HG02852 (cell line): ENCODE measurements at regions not wholly inside any gene's neighbourhood (a gene's known extent, or its start where the extent isn't known, plus 50 kb on each side); places are given as distances from the start of the nearest gene placed in this dataset.

Source experiments
- ATAC-seq: cut with Tn5 transposase; IDR thresholded peaks from one replicate; pipeline ENCODE4 v1.9.1; 2021; ENCODE audit warnings: mild to moderate bottlenecking, moderate library complexity; ENCODE audit not compliant: unreplicated experiment

DNA sequence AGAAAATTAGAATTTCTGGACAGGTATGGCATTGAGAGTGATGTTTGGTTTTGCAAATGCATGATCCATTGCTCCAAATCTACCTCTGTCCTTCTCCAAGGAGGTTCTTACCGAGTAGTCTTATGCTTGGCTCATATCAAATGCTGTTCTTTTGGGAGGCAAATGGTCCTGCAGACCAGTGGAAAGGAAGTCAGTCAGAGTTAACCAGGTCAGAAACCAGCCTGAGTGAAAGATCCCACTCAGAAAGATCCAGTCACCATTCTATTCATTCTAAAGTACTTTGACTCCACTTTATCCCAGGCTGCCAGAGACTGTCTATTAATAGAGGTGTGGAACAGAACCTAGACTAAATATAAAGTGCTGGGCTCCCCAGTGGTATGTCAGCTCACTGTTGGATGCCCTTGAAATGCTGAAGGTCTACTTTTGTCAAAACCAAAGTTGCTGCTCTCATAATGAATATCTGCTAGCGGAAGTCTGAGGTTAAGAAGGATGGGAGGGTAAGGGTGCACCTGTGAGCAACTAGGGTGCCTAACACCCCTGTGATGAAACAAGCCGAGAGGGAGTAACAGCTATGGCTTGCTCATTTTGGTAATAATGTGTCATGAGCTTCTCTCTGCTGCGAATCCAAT is 302.2 kb downstream of the ZNF608 start:
- peak; percentile 100 for ATAC-seq

DNA sequence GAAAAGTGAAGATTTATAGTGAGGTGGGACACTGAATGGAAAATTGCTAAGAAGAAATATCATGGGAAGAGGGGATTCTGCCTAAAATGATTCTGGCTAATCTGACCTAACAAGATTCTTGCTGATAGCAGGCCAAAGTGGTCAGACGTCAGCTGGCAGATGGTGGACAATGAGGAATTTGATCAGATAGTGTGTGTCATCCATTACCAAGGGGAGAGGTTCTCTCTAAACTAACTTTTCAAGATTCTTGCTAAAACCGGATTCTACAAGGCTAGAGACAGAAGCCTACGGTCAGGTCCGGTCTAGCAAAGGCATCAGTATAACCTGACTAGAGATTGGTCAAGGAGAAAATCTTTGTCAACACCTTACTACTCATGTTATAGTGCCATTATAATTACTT is 306.0 kb downstream of the ZNF608 start:
- ATAC-seq = no peak

DNA sequence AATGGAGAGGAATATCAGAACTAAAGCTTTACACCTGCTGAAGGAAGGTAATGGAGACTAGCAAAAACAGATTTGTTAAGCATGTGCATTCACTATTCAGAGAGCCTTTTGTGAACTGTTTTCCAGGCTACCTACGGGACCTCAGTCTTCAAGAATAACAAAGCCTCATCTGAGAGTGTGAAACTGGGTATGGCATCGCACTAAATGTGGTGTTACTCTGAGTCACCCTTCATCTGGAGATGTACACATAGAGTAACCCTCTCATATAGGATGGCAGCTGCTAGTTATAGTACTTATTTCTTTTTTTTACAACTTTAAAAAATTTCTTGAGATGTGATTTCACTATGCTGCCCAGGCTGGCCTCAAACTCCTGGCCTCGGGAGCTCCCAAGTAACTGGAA is 306.8 kb downstream of the ZNF608 start:
- ATAC-seq = no peak

DNA sequence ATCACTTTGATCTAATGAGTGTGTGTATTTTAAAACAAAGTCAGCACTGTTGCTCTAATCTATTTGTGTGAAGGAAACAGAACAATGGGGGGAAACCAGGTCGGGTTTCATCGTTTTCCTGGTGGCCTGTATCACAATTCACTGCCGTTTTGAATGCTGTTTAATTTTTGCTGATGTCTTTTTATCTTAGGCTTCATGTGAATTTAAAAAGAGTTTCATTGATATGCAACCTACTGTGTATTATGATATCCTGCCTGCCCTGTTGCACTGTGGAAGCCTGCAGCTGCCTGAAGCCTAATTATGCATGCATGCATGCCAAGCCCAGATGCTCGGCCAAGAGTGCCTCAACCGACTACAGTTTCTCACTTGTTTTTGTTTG is 307.5 kb downstream of the ZNF608 start:
- no peak for ATAC-seq

DNA sequence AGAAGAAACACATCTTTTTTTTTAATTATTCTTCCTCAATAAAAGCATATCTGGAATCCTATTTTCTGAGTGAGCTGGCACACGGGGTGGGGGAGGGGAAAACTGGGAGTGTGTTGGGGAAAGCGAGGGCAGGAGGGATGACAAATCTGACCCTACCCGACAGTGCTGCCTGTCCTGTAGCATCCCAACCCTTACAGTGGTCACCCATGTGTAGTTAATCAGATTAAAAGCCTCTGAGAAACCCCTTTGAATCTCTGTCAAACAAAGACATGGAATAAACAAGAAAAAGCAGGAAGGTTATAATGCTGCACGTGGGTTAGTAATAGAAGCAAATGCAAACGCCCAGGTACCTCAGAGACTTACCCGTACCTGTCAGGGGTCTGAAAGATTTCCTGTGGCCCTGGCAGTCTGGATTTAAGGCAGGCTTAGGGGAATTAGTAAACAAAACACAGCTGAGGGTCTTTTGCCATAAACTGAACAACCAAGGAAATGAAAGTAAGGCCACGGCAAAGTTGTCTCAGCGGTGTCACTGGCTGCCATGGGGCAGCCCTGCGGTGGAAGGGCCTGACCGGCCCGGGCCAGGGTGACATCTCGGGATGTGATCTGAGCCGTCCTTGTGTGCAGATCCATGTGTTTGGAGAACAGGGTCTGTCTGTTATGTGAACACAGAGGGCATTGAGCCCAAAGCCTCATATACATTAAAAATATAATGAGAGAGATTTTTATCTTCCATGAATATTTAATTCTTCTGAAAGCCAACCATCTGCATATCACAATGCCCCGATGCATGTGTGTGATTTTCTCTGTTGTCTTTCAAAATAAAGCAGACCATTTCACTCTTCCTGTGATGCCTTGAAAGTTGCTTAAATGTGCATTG is 308.2 kb downstream of the ZNF608 start:
- no peak for ATAC-seq

DNA sequence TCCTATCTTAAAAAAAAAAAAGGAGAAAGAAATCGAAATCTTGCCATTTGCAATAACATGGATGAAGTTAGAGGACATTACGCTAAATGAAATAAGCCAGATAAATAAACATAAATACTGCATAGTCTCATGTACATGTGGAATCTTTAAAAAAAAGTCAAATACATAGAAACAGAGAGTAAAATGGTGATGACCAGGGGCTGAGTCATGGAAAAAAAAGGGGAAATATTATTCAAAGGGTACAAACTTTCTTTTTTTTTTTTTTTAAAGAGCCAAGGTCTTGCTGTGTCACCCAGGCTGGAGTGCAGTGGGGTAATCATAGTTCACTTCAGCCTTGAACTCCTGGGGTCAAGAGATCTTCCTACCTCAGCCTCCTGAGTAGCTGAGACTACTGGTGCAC is 310.1 kb downstream of the ZNF608 start:
- no peak for ATAC-seq

DNA sequence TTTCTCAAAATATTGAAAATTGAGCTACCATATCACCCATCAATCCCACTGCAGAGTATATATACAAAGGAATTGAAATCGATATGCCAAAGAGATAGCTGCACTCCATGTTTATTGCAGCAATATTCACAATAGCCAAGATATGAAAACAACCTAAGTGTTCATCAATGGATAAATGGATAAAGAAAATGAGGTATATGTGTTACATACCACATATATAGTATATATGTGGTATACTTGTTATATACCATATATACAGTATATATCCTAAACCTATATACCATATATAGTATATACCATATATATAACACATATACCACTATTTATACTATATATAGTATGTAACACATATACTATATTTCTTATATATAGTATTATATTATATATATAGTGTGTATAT is 313.3 kb downstream of the ZNF608 start:
- ATAC-seq = no peak

DNA sequence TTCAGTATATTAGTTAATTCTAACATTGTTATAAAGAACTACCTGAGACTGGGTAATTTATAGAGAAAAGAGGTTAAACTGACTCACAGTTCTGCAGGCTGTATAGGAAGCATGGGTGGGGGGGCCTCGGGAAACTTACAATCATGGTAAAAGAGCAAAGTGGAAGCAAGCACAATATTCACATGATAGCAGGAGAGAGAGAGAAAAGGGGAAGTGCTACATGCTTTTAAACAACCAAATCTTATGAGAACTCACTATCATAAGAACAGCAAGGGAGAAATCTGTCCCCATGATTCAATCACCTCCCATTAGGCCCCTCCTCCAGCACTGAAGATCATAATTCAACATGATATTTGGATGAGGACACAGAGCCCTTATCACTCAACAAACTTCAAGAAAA is 324.9 kb downstream of the ZNF608 start:
- ATAC-seq = no peak

DNA sequence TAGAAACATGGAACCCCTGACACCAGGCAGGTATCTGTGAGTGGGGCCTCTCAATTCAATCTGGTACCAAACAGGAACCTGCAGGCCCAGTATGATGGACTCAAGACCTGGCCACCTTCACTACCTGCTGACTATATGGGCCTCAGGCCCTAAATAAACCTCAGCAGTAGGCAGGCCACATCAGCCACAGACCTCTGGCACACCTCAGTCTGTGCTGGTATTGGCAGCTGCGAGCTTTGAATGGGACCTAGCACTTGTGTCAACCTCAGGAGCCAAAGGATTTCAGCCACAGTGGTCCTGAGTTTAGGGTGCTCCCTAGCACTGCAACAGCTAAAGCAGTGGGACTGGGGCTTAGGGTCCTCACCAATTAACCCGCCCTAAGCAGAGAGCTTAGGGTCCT is 325.5 kb downstream of the ZNF608 start:
- ATAC-seq = no peak

DNA sequence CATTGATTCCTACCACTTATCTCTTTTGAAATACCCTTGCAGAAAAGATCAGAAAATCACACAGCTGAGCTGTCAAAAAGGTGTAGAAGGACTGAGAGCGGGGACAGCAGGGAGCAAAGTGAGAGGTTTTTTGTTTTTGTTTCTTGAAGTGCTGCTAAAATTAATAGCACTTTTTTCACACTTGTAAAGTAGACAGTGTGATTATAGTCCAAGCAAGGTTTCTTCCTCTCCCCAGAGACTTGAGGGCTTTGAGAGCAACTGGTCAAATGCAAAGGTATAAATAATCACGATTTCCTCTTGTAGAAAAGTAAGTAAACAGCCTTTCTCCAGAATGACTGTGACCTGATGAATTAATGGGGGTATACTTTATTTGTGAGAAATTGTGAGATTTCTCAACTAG is 326.9 kb downstream of the ZNF608 start:
- no peak for ATAC-seq

DNA sequence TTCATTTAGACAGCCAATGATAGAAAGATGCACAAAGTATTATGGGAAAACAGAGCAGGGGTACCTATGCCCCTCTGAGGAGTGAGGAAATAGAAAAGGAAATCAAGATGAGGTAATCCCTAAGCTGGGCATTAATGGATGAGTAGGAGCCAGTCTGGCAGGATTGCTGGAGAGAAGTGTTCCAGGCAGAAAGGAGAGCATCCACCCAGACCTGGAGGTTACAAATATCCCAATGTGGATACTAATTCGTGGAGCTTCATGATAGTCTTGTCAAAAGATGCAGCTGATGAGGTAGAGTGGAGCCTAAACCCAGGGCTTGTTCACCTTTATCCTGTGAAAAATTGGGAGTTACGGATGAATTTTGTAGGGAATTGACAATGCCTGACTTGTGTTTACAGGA is 328.0 kb downstream of the ZNF608 start:
- no peak for ATAC-seq

DNA sequence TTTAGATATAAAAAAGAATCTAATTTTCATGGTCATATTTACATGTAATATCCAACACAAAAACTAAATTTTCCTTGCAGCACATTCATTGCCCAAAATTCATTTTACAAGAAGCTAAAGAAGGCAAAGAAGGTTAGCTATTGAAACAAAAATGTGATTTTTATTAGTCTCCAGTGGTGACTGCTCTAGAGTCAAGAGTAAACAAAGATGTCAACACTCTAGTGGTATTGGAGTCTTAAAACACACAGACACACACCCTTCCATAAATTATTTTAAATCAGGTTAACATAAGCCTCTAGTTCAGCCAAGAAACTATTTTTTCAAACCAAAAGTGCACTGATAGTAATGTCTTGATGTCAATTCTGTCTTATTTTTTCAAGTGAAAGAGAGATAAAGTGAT is 329.2 kb downstream of the ZNF608 start:
- ATAC-seq = no peak

DNA sequence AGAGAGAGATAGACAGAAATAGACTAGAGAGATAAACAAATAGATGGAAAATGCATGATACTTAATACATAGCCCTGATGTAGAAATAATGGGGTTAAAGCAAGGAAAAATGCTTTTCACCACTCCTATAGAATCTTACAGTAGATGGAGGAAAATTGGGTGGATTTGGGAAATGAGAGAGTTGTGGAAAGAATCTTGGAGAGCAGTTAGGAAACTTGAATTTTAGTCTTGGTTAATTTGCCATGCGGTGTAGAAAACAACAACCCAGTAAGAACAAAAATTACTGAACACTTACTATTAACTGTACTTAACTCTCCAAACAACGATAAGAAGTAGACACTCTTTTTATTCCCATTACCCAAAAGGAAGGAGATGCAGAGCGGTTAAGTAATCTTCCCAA is 329.8 kb downstream of the ZNF608 start:
- ATAC-seq = no peak

DNA sequence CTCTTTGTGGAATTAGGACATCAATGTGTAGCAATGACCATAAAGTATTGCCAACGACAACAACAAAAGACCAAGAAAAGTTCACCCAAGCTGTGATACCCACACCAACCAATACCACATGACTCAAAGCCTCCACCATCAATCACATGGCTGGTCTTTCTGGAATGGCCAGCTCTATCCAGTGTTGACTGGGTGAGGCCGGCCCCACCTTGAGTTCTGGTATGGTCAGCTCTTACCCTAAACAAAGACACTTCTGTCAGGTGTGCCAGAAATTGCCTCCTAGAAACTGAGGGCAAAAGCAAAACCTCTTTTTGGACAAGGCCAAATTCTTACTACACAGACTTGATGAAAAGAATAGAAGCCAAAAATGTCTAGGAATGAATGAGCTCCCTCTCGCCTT is 331.5 kb downstream of the ZNF608 start:
- ATAC-seq = no peak

DNA sequence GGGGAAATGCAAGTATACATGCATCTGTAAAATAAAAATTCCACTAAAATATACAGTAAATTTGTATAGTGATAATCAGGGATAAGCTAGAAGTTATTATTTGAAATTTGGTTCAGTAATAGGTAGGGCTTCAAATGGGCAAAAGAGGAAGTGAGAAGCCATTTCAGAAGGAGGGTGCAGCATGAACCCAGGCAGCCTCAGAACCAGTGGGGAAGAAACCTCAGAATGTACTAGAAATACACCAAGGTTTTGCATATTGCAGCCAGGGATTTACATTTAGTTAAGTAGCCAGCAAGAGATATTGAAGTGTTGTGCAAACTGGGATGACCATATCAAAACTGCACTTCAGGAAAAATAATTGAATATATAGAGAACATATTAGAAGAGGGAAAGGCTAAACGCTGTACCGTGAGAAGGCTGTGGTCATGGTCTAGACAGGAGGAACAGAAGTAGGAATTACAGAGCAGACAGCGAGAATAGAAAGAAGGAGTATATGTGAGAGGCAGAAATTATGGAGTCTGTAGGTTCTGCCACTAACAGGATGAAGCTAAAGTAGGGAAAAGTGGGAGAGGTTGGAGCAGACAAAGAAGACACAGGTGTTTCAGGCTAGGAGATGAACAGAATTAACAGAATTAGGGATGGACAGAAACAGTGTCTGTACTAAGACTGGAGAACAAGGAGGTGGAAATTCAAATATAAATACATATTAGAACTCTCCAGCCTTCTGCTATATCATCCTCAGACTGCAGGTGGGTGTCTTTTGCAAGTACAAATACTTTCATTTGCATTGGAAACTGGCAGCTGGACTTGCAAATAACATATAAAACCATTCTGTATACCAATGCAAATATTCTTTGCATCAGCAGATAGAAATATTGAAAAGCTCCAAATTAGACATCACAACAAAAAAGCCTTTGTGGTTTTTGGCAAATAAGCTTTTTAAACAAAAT is 335.6 kb downstream of the ZNF608 start:
- ATAC-seq = peak; percentile 94

DNA sequence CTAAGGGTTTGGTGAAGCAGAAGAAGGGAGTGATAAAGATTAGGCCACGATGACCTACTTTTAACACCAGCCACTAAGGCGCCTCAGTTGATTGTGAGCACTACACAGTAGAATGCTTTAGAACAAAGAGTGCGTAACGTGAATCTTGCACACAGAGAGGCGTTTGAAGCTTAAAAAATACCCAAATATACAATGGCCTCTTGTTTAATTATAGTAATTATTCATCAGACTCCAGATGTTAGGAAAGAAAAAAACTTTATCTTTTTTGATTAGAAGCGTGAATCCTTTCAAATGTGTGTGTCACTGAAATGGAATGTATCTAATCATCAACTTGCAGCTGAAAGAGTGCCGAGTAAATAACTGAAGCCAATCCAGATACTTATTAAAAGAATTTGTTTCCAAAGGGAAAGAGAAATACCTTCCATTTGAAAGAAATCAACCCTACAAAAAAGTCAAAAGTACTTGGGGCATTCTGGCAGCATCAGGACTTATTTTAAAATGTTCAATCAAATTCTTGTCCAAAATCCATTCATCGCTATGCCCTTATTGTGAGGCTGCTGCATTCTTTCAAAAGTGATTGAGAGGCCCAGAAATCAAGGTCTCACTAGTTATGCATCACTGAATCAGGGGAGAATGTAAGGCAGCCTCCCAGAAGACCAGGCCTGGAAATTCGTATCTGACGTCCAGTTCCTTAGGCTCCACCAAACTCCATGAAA is 337.5 kb downstream of the ZNF608 start:
- no peak for ATAC-seq

DNA sequence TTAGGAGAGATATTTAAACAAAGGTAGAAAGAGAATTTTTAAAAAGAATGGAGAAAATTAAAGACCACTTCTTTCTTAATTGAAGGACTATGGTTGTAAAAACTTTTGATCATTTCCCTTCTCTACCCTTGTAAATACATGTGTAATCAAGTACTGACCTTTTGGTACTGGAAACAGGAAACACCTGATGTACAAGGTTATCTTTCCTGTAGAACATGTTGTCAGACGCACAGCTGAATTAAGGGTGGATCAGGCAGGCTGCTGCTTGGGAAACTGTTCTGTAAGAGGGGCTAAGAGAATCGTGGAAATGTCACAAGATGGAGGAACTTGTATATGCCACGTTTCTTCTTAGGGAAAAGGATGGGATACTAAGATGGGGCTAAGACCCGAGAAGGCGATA is 341.6 kb downstream of the ZNF608 start:
- no peak for ATAC-seq

DNA sequence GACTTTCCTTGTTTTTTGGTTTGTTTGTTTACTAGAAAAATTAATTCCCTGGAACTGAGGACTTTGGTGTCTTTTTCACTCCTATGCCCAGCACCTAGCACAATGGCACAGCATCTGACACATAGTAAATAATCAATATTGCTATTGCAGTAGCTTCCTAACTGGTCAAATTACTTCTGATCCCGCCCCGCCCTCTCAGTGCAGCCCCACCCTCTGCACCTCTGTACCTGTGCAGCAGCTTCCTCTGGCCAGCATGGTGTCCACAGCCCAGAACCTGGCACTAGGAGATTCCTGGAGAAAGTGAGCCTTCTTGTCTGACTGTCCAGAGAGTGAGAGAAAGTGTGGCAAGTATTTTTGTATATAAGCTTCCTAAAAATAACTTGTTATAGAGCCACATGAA is 343.2 kb downstream of the ZNF608 start:
- no peak for ATAC-seq

DNA sequence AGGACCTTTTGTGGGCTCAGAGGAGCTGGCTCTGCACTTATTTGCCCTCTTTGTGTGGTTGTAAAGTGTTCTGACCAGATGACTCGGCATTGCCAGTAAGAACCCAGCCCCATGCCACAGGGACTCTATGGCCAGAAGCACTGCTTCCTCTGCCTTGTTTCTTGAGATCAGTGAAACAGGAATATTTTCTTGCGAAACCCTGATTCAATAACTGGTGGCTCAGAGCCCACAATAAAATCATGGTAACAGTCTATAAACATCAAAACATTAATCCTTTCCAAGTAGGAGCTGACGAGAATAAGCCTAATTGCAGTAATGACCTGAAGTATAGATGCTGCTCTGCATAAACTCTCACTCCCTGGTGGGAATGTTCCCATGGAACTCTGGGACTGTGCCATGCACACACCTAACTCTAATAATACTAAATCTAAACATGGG is 344.3 kb downstream of the ZNF608 start:
- ATAC-seq = no peak

DNA sequence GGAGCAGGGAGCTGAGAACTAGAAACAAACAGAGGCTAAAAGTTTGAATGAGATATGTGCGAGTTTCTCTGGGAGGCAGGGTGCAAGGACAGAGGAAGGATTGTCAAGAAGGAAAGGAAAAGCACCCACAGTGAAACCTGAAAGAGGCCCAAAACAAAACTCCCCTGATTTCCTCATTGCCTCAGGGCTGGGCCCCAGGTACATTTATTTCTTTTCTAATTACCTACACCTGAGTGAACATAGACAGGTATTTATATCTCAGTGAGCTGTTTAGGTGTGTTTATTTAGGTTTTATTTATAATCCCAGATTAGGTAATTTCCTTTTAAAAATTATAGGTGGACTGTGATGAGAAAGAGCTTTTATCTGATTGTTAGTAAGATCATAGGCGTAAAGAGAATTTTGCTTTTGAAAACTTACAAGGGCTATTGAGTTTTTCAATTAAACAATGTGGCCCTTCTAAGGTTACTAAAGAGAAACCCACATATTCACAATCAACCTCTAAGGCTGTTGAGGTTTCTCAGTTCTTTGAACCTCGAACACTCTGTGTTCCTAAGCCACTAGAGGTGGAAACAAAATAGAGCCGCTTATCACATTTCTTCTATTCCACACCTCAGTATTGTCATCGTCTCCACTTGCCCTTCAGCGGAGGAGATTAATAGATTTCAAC is 344.8 kb downstream of the ZNF608 start:
- no peak for ATAC-seq
